GM18508 (cell line): ENCODE measurements at regions not wholly inside any gene's neighbourhood (a gene's known extent, or its start where the extent isn't known, plus 50 kb on each side); places are given as distances from the start of the nearest gene placed in this dataset.

Experiments
- ATAC-seq: cut with Tn5 transposase; IDR thresholded peaks from one replicate; pipeline ENCODE4 v1.9.1; 2021; ENCODE audit warnings: moderate number of reproducible peaks; ENCODE audit not compliant: insufficient read depth, unreplicated experiment

- ATAC-seq = no peak
Observed at GRCh38 chr1:214816603-214817002, 213.6 kb downstream of the CENPF start.

GRCh38 chr1:214823311-214824117 lies 220.5 kb downstream of the CENPF start:
- no peak for ATAC-seq

- no peak for ATAC-seq
Observed at GRCh38 chr1:214824763-214825162, 221.8 kb downstream of the CENPF start.

- no peak for ATAC-seq
Observed at GRCh38 chr1:214826619-214827018, 223.6 kb downstream of the CENPF start.

GRCh38 chr1:214827883-214828282 lies 224.9 kb downstream of the CENPF start:
- no peak for ATAC-seq

GRCh38 chr1:214830941-214831340 lies 227.9 kb downstream of the CENPF start:
- ATAC-seq = no peak

- ATAC-seq = no peak
Observed at GRCh38 chr1:214831956-214832355, 229.0 kb downstream of the CENPF start.

GRCh38 chr1:214833178-214833756 lies 230.3 kb downstream of the CENPF start:
- ATAC-seq = no peak

- no peak for ATAC-seq
Observed at GRCh38 chr1:214837376-214837775, 234.4 kb downstream of the CENPF start.

- no peak for ATAC-seq
Observed at GRCh38 chr1:214838351-214838750, 235.4 kb downstream of the CENPF start.

GRCh38 chr1:214840356-214840755 lies 237.4 kb downstream of the CENPF start:
- ATAC-seq = no peak

- ATAC-seq = no peak
Observed at GRCh38 chr1:214842856-214843255, 239.7 kb upstream of the KCNK2 start.

GRCh38 chr1:214843281-214843680 lies 239.3 kb upstream of the KCNK2 start:
- no peak for ATAC-seq

GRCh38 chr1:214844319-214844718 lies 238.2 kb upstream of the KCNK2 start:
- no peak for ATAC-seq

- ATAC-seq = no peak
Observed at GRCh38 chr1:214846276-214846675, 236.3 kb upstream of the KCNK2 start.

- ATAC-seq = no peak
Observed at GRCh38 chr1:214847071-214847810, 235.3 kb upstream of the KCNK2 start.

GRCh38 chr1:214848101-214848500 lies 234.4 kb upstream of the KCNK2 start:
- no peak for ATAC-seq

- no peak for ATAC-seq
Observed at GRCh38 chr1:214850432-214851050, 232.0 kb upstream of the KCNK2 start.

- ATAC-seq = no peak
Observed at GRCh38 chr1:214853340-214853739, 229.2 kb upstream of the KCNK2 start.

GRCh38 chr1:214854126-214854875 lies 228.2 kb upstream of the KCNK2 start:
- ATAC-seq = no peak
